ENCODE measurements at regions not wholly inside any gene's neighbourhood (a gene's known extent, or its start where the extent isn't known, plus 50 kb on each side); places are given as distances from the start of the nearest gene placed in this dataset.

- H3K36me3 ChIP-seq (ENCODE audit: insufficient read depth, low read length), result no peaks in the 10 kb centered on the region
- H3K9ac ChIP-seq (ENCODE audit: low read length), result no peak overlapping the region
- no peak overlapping the region for H3K4me3 ChIP-seq (ENCODE audit: insufficient read depth, low read depth, low read length)
- TF ChIP-seq, protein P1, sequence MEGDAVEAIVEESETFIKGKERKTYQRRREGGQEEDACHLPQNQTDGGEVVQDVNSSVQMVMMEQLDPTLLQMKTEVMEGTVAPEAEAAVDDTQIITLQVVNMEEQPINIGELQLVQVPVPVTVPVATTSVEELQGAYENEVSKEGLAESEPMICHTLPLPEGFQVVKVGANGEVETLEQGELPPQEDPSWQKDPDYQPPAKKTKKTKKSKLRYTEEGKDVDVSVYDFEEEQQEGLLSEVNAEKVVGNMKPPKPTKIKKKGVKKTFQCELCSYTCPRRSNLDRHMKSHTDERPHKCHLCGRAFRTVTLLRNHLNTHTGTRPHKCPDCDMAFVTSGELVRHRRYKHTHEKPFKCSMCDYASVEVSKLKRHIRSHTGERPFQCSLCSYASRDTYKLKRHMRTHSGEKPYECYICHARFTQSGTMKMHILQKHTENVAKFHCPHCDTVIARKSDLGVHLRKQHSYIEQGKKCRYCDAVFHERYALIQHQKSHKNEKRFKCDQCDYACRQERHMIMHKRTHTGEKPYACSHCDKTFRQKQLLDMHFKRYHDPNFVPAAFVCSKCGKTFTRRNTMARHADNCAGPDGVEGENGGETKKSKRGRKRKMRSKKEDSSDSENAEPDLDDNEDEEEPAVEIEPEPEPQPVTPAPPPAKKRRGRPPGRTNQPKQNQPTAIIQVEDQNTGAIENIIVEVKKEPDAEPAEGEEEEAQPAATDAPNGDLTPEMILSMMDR (IDR thresholded peaks at IDR 0.05; ENCODE audit: insufficient read depth, low read depth, low read length), result no peak
- no peak for TF ChIP-seq EZH2 (IDR thresholded peaks at IDR 0.05; ENCODE audit: insufficient read depth, low read length)
- Mint-ChIP-seq H3K27ac (ENCODE audit: unreplicated experiment) (no peak overlapping the region), H3K36me3 (ENCODE audit: low read depth, unreplicated experiment) (no peaks in the 10 kb centered on the region), H3K27me3 (ENCODE audit: low read depth, unreplicated experiment) (no peaks in the 10 kb centered on the region), H3K4me3 (ENCODE audit: unreplicated experiment) (no peak overlapping the region), H3K9me3 (ENCODE audit: unreplicated experiment) (no peaks in the 10 kb centered on the region), H3K4me1 (ENCODE audit: low read depth, unreplicated experiment) (peaks cover 8% of the 10 kb centered on the region)
- no peaks in the 10 kb centered on the region for H4K20me1 ChIP-seq (ENCODE audit: insufficient read depth, low read length)
- no peaks in the 10 kb centered on the region for H3K27me3 ChIP-seq (ENCODE audit: insufficient read depth, low read length)
- peak; percentile 65 for DNase-seq (ENCODE audit: low read depth)
- no peaks in the 10 kb centered on the region for H3K9me3 ChIP-seq (ENCODE audit: insufficient read depth, low read depth, low read length)
- H3K79me2 ChIP-seq (ENCODE audit: insufficient read depth, low read length), result no peaks in the 10 kb centered on the region
- no peak overlapping the region for H2AFZ ChIP-seq (ENCODE audit: low read depth, low read length)
- no peak overlapping the region for H3K4me2 ChIP-seq (ENCODE audit: low read length)
- no peaks in the 10 kb centered on the region for H3K4me1 ChIP-seq (ENCODE audit: insufficient read depth, low read length)
- no peak for FAIRE-seq
- H3K27ac ChIP-seq (ENCODE audit: low read depth, low read length), result no peak overlapping the region
Measured at GRCh38 chr6:10194816-10195672, 219.8 kb downstream of the TFAP2A start.

GRCh38 chr6:10193321-10193720 is 221.6 kb downstream of the TFAP2A start:
- Histone ChIP-seq H3K9ac (ENCODE audit: low read length) (no peak overlapping the region), H3K27me3 (ENCODE audit: insufficient read depth, low read length) (no peaks in the 10 kb centered on the region), H3K79me2 (ENCODE audit: insufficient read depth, low read length) (no peaks in the 10 kb centered on the region), H3K4me2 (ENCODE audit: low read length) (no peak overlapping the region), H3K9me3 (ENCODE audit: insufficient read depth, low read depth, low read length) (no peaks in the 10 kb centered on the region), H3K4me3 (ENCODE audit: insufficient read depth, low read depth, low read length) (no peak overlapping the region), H2AFZ (ENCODE audit: low read depth, low read length) (no peak overlapping the region), H4K20me1 (ENCODE audit: insufficient read depth, low read length) (no peaks in the 10 kb centered on the region), H3K36me3 (ENCODE audit: insufficient read depth, low read length) (no peaks in the 10 kb centered on the region), H3K4me1 (ENCODE audit: insufficient read depth, low read length) (no peaks in the 10 kb centered on the region), H3K27ac (ENCODE audit: low read depth, low read length) (no peak overlapping the region)
- Mint-ChIP-seq H3K9me3 (ENCODE audit: unreplicated experiment) (no peaks in the 10 kb centered on the region), H3K27me3 (ENCODE audit: low read depth, unreplicated experiment) (no peaks in the 10 kb centered on the region), H3K4me1 (ENCODE audit: low read depth, unreplicated experiment) (peaks cover 11% of the 10 kb centered on the region), H3K27ac (ENCODE audit: unreplicated experiment) (no peak overlapping the region), H3K4me3 (ENCODE audit: unreplicated experiment) (no peak overlapping the region), H3K36me3 (ENCODE audit: low read depth, unreplicated experiment) (no peaks in the 10 kb centered on the region)
- no peak for DNase-seq (ENCODE audit: low read depth)
- no peak for TF ChIP-seq EZH2 (IDR thresholded peaks at IDR 0.05; ENCODE audit: insufficient read depth, low read length)
- TF ChIP-seq, protein P1 (IDR thresholded peaks at IDR 0.05; ENCODE audit: insufficient read depth, low read depth, low read length), result no peak
- no peak for FAIRE-seq

DNA sequence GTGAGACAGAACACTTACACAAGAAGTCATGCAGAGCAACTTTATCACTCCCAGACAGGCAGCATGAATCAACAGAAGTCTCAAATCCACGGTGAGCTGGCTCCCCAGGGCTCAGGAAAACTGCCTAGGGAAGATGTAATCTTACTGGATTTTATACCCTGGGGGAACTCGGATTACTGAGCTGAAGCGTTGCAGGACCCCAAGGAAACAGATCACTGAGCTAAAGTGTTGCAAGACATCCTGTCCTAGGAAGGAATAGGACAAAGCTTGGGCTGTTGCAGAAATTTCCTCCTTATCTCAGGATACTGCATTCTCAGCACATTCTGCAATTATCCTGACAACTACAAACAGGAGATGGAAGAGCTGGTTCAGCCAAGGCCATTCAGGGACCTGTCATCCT is 224.8 kb downstream of the TFAP2A start:
- FAIRE-seq, result no peak
- no peak overlapping the region for H3K4me2 ChIP-seq (ENCODE audit: low read length)
- H3K9me3 ChIP-seq (ENCODE audit: insufficient read depth, low read depth, low read length), result no peaks in the 10 kb centered on the region
- H3K27me3 ChIP-seq (ENCODE audit: insufficient read depth, low read length), result no peaks in the 10 kb centered on the region
- H3K27ac ChIP-seq (ENCODE audit: low read depth, low read length), result no peak overlapping the region
- TF ChIP-seq, protein P1 (IDR thresholded peaks at IDR 0.05; ENCODE audit: insufficient read depth, low read depth, low read length), result no peak
- TF ChIP-seq EZH2 (IDR thresholded peaks at IDR 0.05; ENCODE audit: insufficient read depth, low read length), result no peak
- H2AFZ ChIP-seq (ENCODE audit: low read depth, low read length), result no peak overlapping the region
- DNase-seq (ENCODE audit: low read depth), result no peak
- no peaks in the 10 kb centered on the region for H3K36me3 ChIP-seq (ENCODE audit: insufficient read depth, low read length)
- H3K4me3 ChIP-seq (ENCODE audit: insufficient read depth, low read depth, low read length), result no peak overlapping the region
- H4K20me1 ChIP-seq (ENCODE audit: insufficient read depth, low read length), result no peaks in the 10 kb centered on the region
- Mint-ChIP-seq H3K27me3 (ENCODE audit: low read depth, unreplicated experiment) (peaks cover 6% of the 10 kb centered on the region), H3K27ac (ENCODE audit: unreplicated experiment) (no peak overlapping the region), H3K4me3 (ENCODE audit: unreplicated experiment) (no peak overlapping the region), H3K4me1 (ENCODE audit: low read depth, unreplicated experiment) (peaks cover 8% of the 10 kb centered on the region), H3K36me3 (ENCODE audit: low read depth, unreplicated experiment) (no peaks in the 10 kb centered on the region), H3K9me3 (ENCODE audit: unreplicated experiment) (no peaks in the 10 kb centered on the region)
- H3K4me1 ChIP-seq (ENCODE audit: insufficient read depth, low read length), result no peaks in the 10 kb centered on the region
- H3K9ac ChIP-seq (ENCODE audit: low read length), result no peak overlapping the region
- no peaks in the 10 kb centered on the region for H3K79me2 ChIP-seq (ENCODE audit: insufficient read depth, low read length)
